Activated naive CD8-positive, alpha-beta T cell treated with anti-CD3 and anti-CD28 coated beads, Interleukin-2, amount 50 U/mL, for 24 hours (primary cell): ENCODE measurements at regions not wholly inside any gene's neighbourhood (a gene's known extent, or its start where the extent isn't known, plus 50 kb on each side); places are given as distances from the start of the nearest gene placed in this dataset.
"Not testable (repeated sequence)": the region's sequence is repeated elsewhere in the genome, so short reads cannot be mapped to it uniquely, and the experiment has no call there.

Experiments
- ATAC-seq: fragments of 150-1000 bp; cut with Tn5 transposase; one replicate; pipeline ENCODE4 v1.10.0; 2021
- DNase-seq: peaks from one replicate; pipeline ENCODE4 v3.0.0; 2021
- H3K27ac Mint-ChIP-seq: one replicate; pipeline ENCODE4 v1.8.0; 2021; ENCODE audit warnings: mild to moderate bottlenecking, mixed read lengths
- H3K27me3 Mint-ChIP-seq: one replicate; pipeline ENCODE4 v1.8.0; 2021; ENCODE audit warnings: mixed read lengths
- H3K36me3 Mint-ChIP-seq: one replicate; pipeline ENCODE4 v1.8.0; 2021; ENCODE audit warnings: low read depth, mixed read lengths
- H3K4me1 Mint-ChIP-seq: one replicate; pipeline ENCODE4 v1.8.0; 2021; ENCODE audit warnings: mixed read lengths
- H3K4me3 Mint-ChIP-seq: one replicate; pipeline ENCODE4 v1.8.0; 2021; ENCODE audit warnings: mild to moderate bottlenecking, moderate library complexity, mixed read lengths
- H3K9me3 Mint-ChIP-seq: one replicate; pipeline ENCODE4 v1.8.0; 2021; ENCODE audit warnings: mixed read lengths

DNA sequence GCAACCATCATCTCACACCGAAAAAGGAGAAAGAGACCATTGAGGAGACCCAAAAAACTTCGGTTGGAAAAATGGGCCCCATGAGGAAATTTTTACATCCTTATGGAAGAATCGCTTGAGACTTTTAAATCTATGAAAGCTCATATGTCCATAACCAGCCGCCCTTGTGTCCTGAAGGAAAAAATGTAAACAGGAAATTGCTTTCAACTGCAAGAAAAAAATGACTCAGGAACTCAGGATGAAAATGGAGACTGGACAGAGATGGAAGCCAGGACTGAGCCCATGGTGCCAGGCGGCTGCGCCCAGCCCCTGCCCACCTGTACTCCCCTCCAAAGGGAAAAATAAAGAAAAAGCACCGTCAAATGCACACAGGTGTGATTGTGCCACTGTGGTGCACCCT, 81.5 kb upstream of the SLC66A3 start:
- DNase-seq: no peak

DNA sequence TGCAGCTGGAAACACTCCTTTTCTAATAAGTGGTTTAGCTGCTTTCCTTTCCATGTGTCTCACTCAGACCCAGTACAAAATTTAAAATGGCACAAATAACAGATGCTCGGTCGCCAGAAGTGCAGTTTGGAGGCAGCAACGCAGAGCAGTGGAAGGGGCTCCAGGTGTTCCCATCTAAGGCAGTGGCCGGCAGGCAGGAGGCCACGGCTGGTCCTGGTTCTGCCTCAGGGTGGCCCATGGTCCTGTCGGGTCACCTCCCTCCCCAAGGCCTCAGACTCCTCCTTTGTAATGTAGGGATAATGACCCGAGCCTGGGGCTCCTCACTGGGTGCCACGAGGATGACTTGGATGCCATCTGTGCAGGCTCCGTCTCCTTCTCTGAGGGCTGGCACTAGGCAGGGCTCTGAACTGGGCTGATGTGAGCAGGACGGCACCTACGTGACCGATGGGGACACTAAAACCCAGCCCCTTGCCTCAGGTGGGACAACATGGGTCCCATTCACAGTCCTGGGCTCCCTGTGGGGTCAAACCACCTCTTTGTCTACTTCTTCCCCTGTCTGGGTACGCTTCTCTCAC, 80.9 kb upstream of the SLC66A3 start:
- DNase-seq (no peak), ATAC-seq (no peak)
- H3K9me3 Mint-ChIP-seq: no peaks in the 10 kb centered on the region
- H3K4me3 Mint-ChIP-seq: no peak overlapping the region
- no peak overlapping the region for H3K27ac Mint-ChIP-seq
- peaks cover 12% of the 10 kb centered on the region for H3K27me3 Mint-ChIP-seq
- H3K4me1 Mint-ChIP-seq: no peaks in the 10 kb centered on the region
- no peaks in the 10 kb centered on the region for H3K36me3 Mint-ChIP-seq

More for the DNA sequence above, 81.5 kb upstream of the SLC66A3 start:
- Mint-ChIP-seq H3K36me3 (no peaks in the 10 kb centered on the region), H3K27ac (no peak overlapping the region), H3K4me1 (no peaks in the 10 kb centered on the region), H3K4me3 (no peak overlapping the region), H3K9me3 (no peaks in the 10 kb centered on the region), H3K27me3 (peaks cover 13% of the 10 kb centered on the region)
- ATAC-seq: no peak

DNA sequence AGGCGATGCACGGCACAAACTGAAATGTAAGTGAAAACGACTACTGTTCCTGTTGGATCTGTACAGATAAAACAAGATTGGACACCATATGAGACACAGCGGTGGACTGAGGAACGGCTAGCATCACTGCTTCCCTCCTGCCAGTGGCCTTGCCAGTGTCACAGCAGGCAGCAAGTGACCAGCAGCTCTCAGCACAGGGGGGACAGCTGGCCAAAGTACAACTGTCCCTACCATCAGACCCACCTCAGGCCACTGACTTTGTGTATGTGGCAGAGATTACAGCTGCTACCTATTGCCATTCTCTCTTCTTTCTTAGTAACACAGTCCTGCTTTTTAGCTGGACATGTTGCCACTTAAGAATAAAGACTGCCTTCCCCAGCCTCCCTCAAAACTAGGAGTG, 80.0 kb upstream of the SLC66A3 start:
- Mint-ChIP-seq H3K4me1 (no peaks in the 10 kb centered on the region), H3K4me3 (no peak overlapping the region), H3K27me3 (peaks cover 9% of the 10 kb centered on the region), H3K9me3 (no peaks in the 10 kb centered on the region), H3K36me3 (no peaks in the 10 kb centered on the region), H3K27ac (no peak overlapping the region)
- DNase-seq: no peak
- ATAC-seq: no peak

DNA sequence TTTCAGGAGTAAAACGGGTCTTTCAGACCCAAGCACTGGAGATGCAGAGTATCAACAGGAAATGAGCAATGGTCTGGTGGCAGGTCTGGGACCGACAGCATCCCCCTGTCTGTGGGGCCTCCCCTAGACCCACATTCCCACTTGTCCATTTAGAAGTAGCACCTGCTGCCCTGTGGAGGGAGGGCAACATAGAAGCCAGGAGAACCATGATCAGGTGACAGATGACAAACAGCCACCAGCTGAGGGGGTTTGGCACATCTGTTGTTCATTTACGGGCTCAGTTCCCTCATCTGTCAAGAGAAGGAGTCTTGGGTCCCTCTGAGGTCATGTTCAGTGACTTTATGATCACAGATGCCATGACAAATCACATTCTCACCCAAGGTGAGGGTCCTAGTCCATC, 77.9 kb upstream of the SLC66A3 start:
- Mint-ChIP-seq H3K27me3 (peaks cover 7% of the 10 kb centered on the region), H3K4me3 (no peak overlapping the region), H3K27ac (no peak overlapping the region), H3K36me3 (no peaks in the 10 kb centered on the region), H3K9me3 (no peaks in the 10 kb centered on the region), H3K4me1 (no peaks in the 10 kb centered on the region)
- no peak for DNase-seq
- no peak for ATAC-seq

DNA sequence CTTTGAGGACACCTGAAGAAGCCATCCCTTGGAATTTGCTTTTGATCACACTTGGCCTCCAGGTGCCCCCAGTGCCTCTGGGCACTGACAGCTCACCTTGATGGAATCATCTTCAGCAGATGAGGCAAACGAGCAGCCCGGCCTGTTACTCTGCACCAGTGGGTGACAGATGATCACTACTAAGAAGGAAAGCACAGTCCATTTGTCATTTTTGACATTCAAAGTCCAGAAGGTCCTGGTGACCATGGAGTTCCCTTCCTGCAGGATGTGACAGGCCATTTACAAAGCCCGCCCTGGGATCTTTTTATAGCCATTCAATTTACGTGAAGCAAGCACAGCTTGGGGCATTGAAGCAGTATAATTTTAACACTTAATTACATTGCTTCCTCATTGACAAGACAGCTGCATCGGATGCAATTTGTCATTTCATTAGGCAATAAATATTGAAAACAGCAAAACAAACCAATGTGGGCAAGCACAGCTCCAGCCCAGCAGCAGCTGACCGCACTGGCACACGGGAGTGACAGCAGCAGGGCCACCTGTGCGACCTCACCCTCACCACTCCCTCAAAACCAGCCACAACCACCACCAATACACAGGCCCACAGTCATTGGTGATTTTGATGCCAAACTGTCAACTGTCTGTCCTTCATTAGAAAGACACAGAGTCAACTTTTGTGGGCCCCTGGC, 76.0 kb upstream of the SLC66A3 start:
- Mint-ChIP-seq H3K27me3 (no peaks in the 10 kb centered on the region), H3K4me1 (no peaks in the 10 kb centered on the region), H3K9me3 (no peaks in the 10 kb centered on the region), H3K4me3 (no peak overlapping the region), H3K27ac (no peak overlapping the region), H3K36me3 (no peaks in the 10 kb centered on the region)
- no peak for ATAC-seq
- no peak for DNase-seq

- Mint-ChIP-seq H3K27me3 (no peaks in the 10 kb centered on the region), H3K36me3 (no peaks in the 10 kb centered on the region), H3K9me3 (no peaks in the 10 kb centered on the region), H3K4me1 (no peaks in the 10 kb centered on the region), H3K27ac (no peak overlapping the region), H3K4me3 (no peak overlapping the region)
- ATAC-seq (no peak), DNase-seq (no peak)
Measured at GRCh38 chr2:11080253-11081115, 74.8 kb upstream of the SLC66A3 start.

DNA sequence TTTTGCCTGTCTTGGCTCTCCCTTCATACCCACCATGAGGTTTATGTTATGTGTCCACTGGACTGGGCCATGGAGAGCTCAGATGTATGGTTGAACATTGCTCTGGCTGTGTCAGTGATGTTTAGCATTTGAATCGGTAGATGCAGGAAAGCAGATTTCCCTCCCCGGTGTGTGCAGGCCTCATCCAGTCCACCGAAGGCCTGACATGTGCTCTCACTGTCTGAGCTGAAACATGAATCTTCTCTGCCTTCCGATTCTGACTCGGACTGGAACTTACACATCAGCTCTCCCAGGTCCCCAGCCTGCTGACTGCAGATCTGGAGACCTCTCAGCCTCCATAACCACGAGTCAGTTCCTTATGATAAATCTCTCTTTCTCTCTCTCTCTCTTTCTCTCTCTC, 72.4 kb upstream of the SLC66A3 start:
- peaks cover 7% of the 10 kb centered on the region for H3K27me3 Mint-ChIP-seq
- no peak for ATAC-seq
- H3K9me3 Mint-ChIP-seq: no peaks in the 10 kb centered on the region
- no peaks in the 10 kb centered on the region for H3K36me3 Mint-ChIP-seq
- DNase-seq: no peak
- H3K27ac Mint-ChIP-seq: no peak overlapping the region
- no peak overlapping the region for H3K4me3 Mint-ChIP-seq
- H3K4me1 Mint-ChIP-seq: no peaks in the 10 kb centered on the region

DNA sequence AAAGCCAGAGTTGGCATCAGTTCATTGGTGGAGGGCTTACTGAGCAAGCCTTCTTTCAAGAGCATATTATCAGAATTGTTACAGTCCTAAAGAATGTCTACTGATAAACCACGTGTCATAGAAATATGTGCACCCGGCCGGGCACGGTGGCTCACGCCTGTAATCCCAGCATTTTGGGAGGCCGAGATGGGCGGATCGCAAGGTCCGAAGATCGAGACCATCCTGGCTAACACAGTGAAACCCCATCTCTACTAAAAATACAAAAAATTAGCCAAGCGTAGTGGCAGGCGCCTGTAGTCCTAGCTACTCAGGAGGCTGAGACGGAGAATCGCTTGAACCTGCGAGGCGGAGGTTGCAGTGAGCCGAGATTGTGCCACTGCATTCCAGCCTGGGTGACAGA, 66.4 kb upstream of the SLC66A3 start:
- ATAC-seq, DNase-seq, H3K36me3 Mint-ChIP-seq, H3K9me3 Mint-ChIP-seq, H3K4me1 Mint-ChIP-seq, H3K27ac Mint-ChIP-seq, H3K4me3 Mint-ChIP-seq: not testable (repeated sequence)
- H3K27me3 Mint-ChIP-seq: peaks cover 10% of the 10 kb centered on the region

- no peak overlapping the region for H3K27ac Mint-ChIP-seq
- peaks cover 10% of the 10 kb centered on the region for H3K27me3 Mint-ChIP-seq
- DNase-seq (no peak), ATAC-seq (no peak)
- H3K4me1 Mint-ChIP-seq: no peaks in the 10 kb centered on the region
- H3K9me3 Mint-ChIP-seq: no peaks in the 10 kb centered on the region
- H3K36me3 Mint-ChIP-seq: no peaks in the 10 kb centered on the region
- H3K4me3 Mint-ChIP-seq: no peak overlapping the region
Measured at GRCh38 chr2:11090187-11090586, 65.1 kb upstream of the SLC66A3 start.

DNA sequence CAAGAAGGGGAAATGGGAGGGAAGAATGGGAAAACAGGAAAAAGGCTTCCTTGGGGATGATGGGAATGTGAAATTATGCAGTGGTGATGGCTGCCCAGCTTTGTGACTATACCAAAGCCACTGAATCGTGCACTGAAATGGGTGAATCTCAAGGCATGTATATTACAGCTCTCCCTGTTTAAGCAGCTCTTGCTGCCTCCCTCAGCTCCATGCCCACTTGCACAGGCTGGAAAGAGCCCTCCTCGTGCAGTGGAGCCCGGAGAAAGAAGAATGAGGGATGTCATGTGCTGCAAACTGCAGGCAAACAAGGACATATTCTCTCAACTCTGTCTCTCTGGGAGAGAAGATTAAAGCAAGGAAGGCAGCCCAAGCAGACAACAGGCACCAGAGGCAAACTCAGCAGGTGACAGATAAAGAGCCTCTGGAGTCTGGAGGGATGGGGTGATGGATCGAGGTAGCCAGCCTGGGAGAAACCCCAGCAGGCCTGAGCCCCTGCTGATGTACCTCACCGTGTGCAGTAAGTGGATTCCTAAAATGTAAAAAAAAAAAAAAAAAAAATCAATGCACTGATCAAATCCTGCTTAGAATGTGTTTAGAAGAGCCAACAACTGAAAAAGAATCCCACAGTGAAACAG, 62.4 kb upstream of the SLC66A3 start:
- no peak overlapping the region for H3K4me3 Mint-ChIP-seq
- H3K27ac Mint-ChIP-seq: no peak overlapping the region
- H3K27me3 Mint-ChIP-seq: peaks cover 3% of the 10 kb centered on the region
- H3K4me1 Mint-ChIP-seq: no peaks in the 10 kb centered on the region
- ATAC-seq: no peak
- DNase-seq: no peak
- no peaks in the 10 kb centered on the region for H3K9me3 Mint-ChIP-seq
- no peaks in the 10 kb centered on the region for H3K36me3 Mint-ChIP-seq

- H3K36me3 Mint-ChIP-seq: no peaks in the 10 kb centered on the region
Measured at GRCh38 chr2:11093467-11093866, 61.8 kb upstream of the SLC66A3 start.

GRCh38 chr2:11094021-11094810, 61.1 kb upstream of the SLC66A3 start:
- Mint-ChIP-seq H3K36me3 (no peaks in the 10 kb centered on the region), H3K4me3 (no peak overlapping the region)
- DNase-seq: no peak

More at GRCh38 chr2:11093467-11093866, 61.8 kb upstream of the SLC66A3 start:
- DNase-seq (no peak), ATAC-seq (no peak)
- no peaks in the 10 kb centered on the region for H3K9me3 Mint-ChIP-seq
- no peak overlapping the region for H3K4me3 Mint-ChIP-seq
- peaks cover 2% of the 10 kb centered on the region for H3K27me3 Mint-ChIP-seq
- H3K4me1 Mint-ChIP-seq: no peaks in the 10 kb centered on the region
- no peak overlapping the region for H3K27ac Mint-ChIP-seq

DNA sequence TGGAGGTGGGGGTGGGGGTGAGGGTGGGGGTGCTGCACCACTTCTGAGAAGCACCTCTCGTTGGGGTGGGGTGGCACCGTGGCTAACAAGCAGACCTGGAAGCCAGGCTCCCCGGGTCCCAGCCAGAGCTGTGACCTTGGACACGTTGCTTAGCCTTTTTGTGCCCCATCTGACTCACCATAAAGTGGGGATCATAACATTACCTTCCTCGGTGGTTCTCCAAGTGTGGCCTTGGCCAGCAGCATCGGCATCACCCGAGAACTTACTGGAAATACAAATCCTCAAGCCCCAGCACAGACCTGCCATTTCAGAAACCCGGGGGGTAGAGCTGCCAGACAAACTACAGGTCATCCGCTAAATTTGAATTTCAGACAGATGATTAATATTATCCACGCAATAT, 58.7 kb upstream of the SLC66A3 start:
- Mint-ChIP-seq H3K36me3 (no peaks in the 10 kb centered on the region), H3K27me3 (no peaks in the 10 kb centered on the region), H3K27ac (no peak overlapping the region), H3K4me1 (no peaks in the 10 kb centered on the region), H3K4me3 (no peak overlapping the region), H3K9me3 (no peaks in the 10 kb centered on the region)
- no peak for DNase-seq
- ATAC-seq: no peak

More at GRCh38 chr2:11094021-11094810, 61.1 kb upstream of the SLC66A3 start:
- no peaks in the 10 kb centered on the region for H3K9me3 Mint-ChIP-seq
- ATAC-seq: no peak
- no peaks in the 10 kb centered on the region for H3K4me1 Mint-ChIP-seq
- no peaks in the 10 kb centered on the region for H3K27me3 Mint-ChIP-seq
- H3K27ac Mint-ChIP-seq: no peak overlapping the region

DNA sequence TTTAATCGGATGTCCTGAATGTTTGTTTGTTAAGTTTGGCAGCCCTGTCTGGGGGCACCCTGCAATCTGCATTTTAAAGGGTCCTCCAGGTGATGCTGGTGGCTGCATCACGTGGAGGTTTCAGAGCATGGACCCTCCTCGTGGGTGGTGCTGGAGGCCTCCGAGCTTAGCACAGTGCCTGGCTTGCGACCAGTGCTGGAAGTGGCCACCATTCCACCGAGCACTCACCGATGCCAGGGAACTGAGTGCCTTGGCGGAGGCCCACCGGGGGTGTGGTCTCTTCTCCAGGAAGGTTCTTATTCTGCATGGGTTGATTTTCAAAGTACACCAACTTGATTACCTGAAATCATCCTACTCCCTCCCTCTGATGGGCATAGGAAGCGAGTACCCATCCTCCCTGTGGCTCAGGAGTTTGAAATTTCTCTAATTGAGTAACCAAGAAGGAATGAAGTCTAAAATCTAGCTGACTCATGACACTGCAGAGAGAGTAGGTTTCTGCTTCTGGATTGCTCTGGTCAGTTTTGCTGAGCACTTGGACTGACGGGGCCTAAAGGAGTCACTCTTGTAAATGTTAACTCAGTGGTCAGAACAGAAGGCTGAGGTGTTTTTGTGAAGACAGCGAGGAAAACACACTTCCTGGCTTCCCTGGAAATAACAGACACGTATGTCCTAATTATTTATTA, 58.1 kb upstream of the SLC66A3 start:
- H3K4me1 Mint-ChIP-seq: no peaks in the 10 kb centered on the region
- ATAC-seq (no peak), DNase-seq (no peak)
- no peak overlapping the region for H3K27ac Mint-ChIP-seq
- H3K9me3 Mint-ChIP-seq: no peaks in the 10 kb centered on the region
- H3K36me3 Mint-ChIP-seq: no peaks in the 10 kb centered on the region
- H3K27me3 Mint-ChIP-seq: no peaks in the 10 kb centered on the region
- no peak overlapping the region for H3K4me3 Mint-ChIP-seq
